NCI-H82 (cell line): ENCODE measurements at regions not wholly inside any gene's neighbourhood (a gene's known extent, or its start where the extent isn't known, plus 50 kb on each side); places are given as distances from the start of the nearest gene placed in this dataset.

ENCODE experiments used
- DNase-seq: peaks from one replicate; lab custom pipeline; 2025; lab: John Stamatoyannopoulos, UW

DNA sequence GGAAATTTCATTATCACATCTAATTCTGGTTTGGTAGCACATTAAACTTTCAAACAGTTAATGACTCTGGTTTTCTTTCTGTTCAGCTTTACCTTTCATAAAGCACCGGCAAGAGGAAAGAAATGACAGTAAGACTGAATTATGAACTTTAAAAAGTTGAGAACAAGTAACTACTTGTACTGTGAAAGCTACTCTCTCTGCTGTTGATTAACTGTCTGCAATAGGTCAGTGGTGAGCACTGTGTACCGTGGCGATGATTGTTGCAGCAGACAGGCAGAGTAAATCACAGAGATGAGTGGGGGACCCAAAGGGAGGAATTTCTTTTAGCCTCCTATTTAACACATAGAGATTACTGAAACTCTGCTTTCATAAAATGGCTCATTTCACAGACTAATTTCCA lies 74.0 kb upstream of the MEF2C start:
- no peak for DNase-seq

DNA sequence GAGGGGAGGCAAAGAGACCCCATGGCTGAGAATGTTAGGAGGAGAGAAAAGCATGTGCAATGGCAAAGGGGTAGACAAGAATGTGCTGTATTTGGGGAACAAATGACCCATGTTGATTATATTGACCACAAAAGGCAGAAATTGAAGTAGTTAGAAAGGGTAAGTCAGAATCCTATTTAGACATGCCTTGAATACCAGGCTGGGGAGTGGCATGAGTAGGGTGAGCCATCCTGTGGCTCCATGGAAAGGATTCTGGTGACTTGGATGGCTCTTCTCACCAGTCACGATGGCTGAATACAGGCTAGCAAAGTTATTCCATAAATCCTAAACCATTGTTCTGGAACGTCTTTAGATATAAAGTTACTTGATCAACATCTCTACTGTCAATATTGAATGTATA lies 73.4 kb upstream of the MEF2C start:
- no peak for DNase-seq

DNA sequence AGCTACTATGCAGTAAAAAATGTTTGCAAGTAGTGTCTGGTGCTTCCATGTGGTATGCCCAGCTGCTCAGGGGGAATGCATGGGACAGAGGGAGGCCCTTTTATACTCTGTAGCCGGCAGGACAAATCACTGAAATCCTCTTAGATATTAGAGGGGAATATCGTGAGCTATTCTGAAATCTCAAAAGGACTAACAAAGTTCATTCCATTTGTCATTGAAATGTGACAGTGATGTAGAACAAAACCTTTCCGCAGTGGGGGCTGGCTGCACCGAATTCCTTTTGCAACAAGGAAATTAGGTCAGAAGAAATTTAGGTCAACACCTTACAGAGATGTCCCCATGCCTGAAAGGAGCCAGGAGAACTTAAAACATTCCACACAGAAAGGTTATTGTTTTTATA lies 72.4 kb upstream of the MEF2C start:
- no peak for DNase-seq

DNA sequence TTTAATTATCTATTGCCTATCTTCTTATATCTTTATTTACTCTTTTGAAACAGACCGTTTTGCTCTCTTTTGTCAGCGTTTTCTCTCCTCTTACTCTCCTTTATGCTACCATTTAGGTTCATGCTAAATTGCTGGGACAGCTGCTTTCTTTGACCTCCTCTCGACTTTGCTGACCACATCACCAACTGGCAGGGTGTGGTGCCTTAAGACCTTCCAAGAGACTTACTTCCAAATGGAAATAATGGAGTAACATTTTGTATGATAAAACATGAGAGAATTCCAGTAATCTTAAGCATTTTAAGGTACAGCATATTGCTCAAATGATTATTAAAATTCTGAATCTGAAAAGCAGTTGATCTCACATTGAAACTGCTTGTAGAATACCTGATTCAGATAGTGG lies 71.5 kb upstream of the MEF2C start:
- DNase-seq, result no peak

DNA sequence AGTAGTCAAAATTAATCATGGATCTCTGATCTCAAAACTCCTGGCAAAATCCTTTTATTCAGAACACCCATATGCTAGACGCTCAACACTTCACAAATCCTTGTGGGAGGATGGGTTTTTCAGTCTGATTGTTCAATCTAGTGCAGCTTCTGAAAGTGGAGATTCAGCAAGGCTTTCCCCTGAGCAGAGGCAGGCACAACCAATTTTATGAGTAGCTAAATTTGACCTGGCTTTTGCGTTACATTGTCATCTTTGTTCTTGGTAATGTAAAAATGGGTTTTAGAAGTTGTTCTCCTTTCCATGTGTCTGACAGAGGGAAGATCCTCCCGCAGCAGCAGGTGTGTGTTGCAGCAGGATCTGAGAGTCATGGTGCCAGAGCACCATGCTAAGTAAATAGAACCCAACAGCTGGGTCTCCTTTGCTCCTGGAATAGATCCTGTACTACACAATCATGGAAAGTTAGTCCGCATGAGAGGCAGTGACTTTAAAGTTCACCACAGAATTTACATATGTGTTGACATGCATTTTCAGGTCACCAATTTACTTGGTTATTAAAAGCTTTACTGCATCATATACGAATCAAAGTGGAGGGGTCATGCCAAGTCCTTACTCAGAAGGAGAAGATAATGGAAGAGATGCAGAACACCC lies 70.1 kb upstream of the MEF2C start:
- DNase-seq, result peak; percentile 63

DNA sequence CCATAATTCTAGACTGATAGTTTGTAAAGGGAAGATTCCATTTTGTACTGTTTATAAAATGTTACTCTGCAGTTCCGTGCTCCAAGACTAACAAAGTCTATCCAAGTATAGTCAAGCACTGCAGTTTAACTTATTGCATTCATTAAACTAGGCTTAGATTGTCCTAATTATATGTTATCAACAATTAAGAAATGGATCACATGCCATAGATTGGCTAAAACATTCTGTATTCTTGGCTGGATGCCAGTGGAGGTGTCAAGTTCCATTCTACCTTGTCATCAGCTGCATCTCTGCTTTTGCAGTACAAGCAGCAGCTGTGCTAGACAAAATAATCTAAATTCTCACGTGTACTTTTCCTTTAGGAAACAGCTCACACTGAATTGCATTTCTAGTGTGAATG lies 69.4 kb upstream of the MEF2C start:
- DNase-seq, result peak; percentile 87

DNA sequence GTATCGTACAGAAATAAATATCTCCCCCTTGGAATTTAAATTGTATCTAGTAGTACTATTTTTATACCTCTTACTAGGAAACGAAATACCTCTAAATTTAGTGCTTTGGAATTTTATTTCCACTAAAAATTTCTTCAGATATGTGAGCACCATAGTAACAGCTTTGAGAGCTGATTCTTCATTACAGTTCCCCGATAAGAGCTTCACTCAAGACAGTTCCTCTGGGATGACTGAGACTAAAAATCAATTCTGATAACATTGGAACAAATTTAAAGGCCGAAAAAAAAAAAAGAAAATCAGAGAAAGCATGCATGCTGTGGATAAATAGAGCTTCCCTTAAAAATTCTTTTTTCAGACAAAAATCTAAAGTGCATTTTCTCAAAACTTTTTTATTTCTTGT lies 68.5 kb upstream of the MEF2C start:
- no peak for DNase-seq

GRCh38 chr5:88948746-88949600 lies 66.0 kb upstream of the MEF2C start:
- no peak for DNase-seq

DNA sequence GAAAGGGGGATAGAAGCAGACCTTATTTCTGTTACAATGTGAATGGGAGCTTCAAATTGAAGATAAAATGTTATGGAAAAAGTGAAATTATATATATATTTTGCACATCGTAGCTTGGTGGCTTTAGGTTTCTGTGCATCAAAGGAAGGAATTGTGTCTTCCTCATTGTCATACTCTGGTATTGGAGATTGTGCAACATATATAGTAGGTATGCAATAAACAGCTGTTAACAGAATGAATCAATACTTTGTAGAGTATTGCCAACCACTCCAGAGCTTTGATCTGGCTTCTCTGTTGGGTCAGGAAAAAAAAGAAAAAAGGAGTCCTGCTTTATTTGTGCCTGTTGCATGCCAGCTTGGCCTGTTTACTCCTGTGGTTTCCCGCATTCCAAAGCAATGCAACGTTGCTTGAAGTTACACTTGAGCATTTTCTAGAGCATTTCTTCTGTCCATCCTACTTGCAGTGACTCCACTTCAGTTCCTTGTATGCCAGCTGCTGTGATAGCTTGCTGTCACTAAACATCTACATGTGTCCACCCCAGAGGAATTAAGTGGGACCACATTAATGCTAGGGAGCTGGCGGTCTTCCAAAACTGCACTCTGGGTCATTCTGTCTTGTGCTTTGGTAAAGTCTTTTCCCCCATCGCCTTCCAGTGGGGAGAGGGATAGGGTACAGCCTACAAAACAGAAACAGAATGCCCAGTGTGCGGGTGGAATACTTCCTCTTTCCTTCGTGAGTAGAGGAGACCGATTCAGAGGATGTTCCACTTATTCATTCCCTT lies 62.0 kb upstream of the MEF2C start:
- DNase-seq, result peak; percentile 30

DNA sequence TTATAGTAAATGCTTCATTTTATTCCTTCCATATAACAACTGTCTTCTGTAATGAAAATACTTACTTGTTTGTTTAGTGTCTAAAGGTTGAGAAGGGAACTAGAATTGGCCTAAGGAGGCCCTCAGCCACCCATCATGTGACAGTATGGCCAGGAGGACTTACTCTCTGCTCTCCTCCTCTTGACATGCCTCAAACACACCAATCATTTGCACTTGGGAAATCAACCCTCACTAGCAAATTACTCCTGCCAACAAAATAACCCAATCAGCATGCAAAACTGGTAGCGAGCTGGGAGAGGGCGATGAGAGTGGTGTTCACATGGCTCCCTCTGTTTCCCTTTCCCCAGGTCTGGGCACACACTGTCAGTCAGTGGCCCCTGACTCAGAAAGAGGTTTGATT lies 58.6 kb upstream of the MEF2C start:
- no peak for DNase-seq

DNA sequence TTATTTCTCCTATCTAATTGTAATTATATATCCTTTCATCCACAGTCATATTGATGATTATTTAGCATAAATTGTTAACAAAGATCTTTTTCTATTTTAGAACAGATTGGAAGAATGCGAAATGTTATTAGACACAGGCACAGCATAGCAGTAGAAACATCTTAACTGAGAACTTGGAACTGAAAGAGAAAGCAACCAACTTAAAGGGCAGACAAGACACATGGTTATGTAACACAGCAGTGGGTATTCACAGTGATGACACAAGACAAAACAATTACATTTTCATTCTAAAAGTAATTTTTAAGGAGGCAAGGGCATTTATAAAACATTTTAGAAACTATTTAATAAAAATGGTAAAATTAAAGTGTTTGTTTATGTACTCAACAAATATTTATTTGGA lies 57.7 kb upstream of the MEF2C start:
- DNase-seq, result no peak

DNA sequence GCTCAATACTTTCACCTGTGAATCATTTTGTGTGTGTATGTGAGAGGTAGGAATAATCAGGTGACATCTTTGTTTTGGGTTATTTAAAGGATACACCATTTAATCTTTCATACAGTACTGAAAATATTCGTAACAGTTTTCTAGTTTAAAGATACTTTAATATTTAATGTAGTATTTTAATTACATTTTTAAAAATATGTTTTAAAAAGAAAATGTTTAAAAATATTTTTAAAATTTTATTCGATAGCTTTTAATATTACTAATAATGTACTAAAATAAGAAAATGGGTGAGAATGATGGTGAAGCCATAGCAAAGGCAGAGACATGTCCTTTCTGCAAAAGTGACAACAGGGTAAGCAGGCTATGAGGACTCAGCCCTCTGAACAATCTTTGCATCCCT lies 56.3 kb upstream of the MEF2C start:
- DNase-seq, result no peak

DNA sequence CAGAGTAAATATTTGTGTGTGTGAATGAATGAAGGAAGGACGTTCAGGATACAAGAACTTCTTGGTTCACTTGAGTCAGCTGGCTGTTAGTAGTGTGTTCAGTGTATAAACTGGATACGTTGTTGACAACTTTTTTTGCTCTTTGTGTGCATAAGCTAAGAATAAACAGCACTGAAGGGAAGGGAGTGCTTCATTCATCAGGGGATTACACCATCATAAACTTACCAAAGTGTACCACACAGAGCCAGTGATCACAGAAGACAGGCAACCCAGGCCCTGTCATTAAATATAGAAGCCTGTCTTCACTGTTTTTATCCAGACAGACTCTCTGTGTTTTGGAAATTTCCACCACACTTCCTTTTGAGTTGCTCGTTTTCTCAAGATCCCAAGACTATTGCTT lies 55.5 kb upstream of the MEF2C start:
- no peak for DNase-seq

- no peak for DNase-seq
These were observed 54.4 kb upstream of the MEF2C start for GRCh38 chr5:88937406-88937805.

- DNase-seq, result no peak
These were observed 51.5 kb upstream of the MEF2C start for GRCh38 chr5:88934439-88934838.
